ENCODE measurements at regions not wholly inside any gene's neighbourhood (a gene's known extent, or its start where the extent isn't known, plus 50 kb on each side); places are given as distances from the start of the nearest gene placed in this dataset.
"Not testable (repeated sequence)": the region's sequence is repeated elsewhere in the genome, so short reads cannot be mapped to it uniquely, and the experiment has no call there.

GRCh38 chr12:105524961-105525360, 194.5 kb downstream of the C12orf75 start:
- Histone ChIP-seq H3K4me2 (replicated peaks; ENCODE audit: extremely low read depth, low read length, poor library complexity, severe bottlenecking) (no peak overlapping the region), H2AFZ (ENCODE audit: insufficient read depth, low read depth, low read length, poor library complexity, severe bottlenecking) (no peak overlapping the region), H3K27me3 (ENCODE audit: control insufficient read depth in 2 of 2, insufficient read depth in 2 of 2, low read length in 2 of 2) (no peaks in the 10 kb centered on the region), H3K9ac (ENCODE audit: insufficient read depth, low read length, poor library complexity, severe bottlenecking) (no peak overlapping the region), H3K9me3 (replicated peaks in 1 of 2; ENCODE audit: control insufficient read depth in 1 of 2, insufficient read depth in 1 of 2, low read length in 2 of 2) (no peaks in the 10 kb centered on the region), H3K79me2 (ENCODE audit: insufficient read depth, low read length) (no peaks in the 10 kb centered on the region), H3K4me1 (ENCODE audit: control insufficient read depth in 1 of 2, insufficient read depth in 2 of 2, low read length in 2 of 2) (no peaks in the 10 kb centered on the region), H3K36me3 (replicated peaks in 1 of 2; ENCODE audit: control insufficient read depth in 1 of 2, insufficient read depth in 2 of 2, low read length in 2 of 2) (no peaks in the 10 kb centered on the region), H3K4me3 (replicated peaks in 1 of 3; ENCODE audit: low read depth in 2 of 3, low read length in 3 of 3) (no peak overlapping the region), H3K27ac (ENCODE audit: low read depth in 1 of 2, low read length in 2 of 2) (no peak overlapping the region), H4K20me1 (ENCODE audit: insufficient read depth, low read length) (no peaks in the 10 kb centered on the region)
- no peak for TF ChIP-seq CTCF (IDR thresholded peaks at IDR 0.05)
- H3K27me3 Mint-ChIP-seq (ENCODE audit: low read depth in 3 of 3) = peaks cover 0 to 5% (median 2%) of the 10 kb centered on the region in 3 donors
- no peaks in the 10 kb centered on the region for H3K4me1 Mint-ChIP-seq
- WGBS (ENCODE audit: insufficient coverage) = no CpG with 5 or more reads among the region's 2 CpGs
- H3K36me3 Mint-ChIP-seq = no peaks in the 10 kb centered on the region
- no peak for DNase-seq
- H3K4me3 Mint-ChIP-seq = no peak overlapping the region
- H3K9me3 Mint-ChIP-seq = peaks cover 0 to 9% (median 2%) of the 10 kb centered on the region in 7 donors
- H3K27ac Mint-ChIP-seq = no peak overlapping the region
- intact Hi-C loops (cut with micrococcal nuclease) = no loop called here

- no peak overlapping the region for H3K27ac ChIP-seq (ENCODE audit: low read depth in 1 of 2, low read length in 2 of 2)
- H3K4me1 ChIP-seq (ENCODE audit: control insufficient read depth in 1 of 2, insufficient read depth in 2 of 2, low read length in 2 of 2) = no peaks in the 10 kb centered on the region
- H3K27me3 ChIP-seq (ENCODE audit: control insufficient read depth in 2 of 2, insufficient read depth in 2 of 2, low read length in 2 of 2) = no peaks in the 10 kb centered on the region
- Mint-ChIP-seq H3K36me3 (no peaks in the 10 kb centered on the region), H3K27ac (no peak overlapping the region), H3K9me3 (peaks cover 2 to 21% (median 15%) of the 10 kb centered on the region in 7 donors), H3K4me1 (no peaks in the 10 kb centered on the region), H3K27me3 (ENCODE audit: low read depth in 3 of 3) (peaks cover 0 to 3% (median 2%) of the 10 kb centered on the region in 3 donors), H3K4me3 (no peak overlapping the region)
- H3K9me3 ChIP-seq (replicated peaks in 1 of 2; ENCODE audit: control insufficient read depth in 1 of 2, insufficient read depth in 1 of 2, low read length in 2 of 2) = peaks cover 0 to 12% of the 10 kb centered on the region in 2 donors
- intact Hi-C loops (cut with micrococcal nuclease) = no loop called here
- H2AFZ ChIP-seq (ENCODE audit: insufficient read depth, low read depth, low read length, poor library complexity, severe bottlenecking) = no peak overlapping the region
- H3K36me3 ChIP-seq (replicated peaks in 1 of 2; ENCODE audit: control insufficient read depth in 1 of 2, insufficient read depth in 2 of 2, low read length in 2 of 2) = no peaks in the 10 kb centered on the region
- H3K79me2 ChIP-seq (ENCODE audit: insufficient read depth, low read length) = no peaks in the 10 kb centered on the region
- no peak overlapping the region for H3K4me2 ChIP-seq (replicated peaks; ENCODE audit: extremely low read depth, low read length, poor library complexity, severe bottlenecking)
- H4K20me1 ChIP-seq (ENCODE audit: insufficient read depth, low read length) = no peaks in the 10 kb centered on the region
- 100% methylated on average over 2 of the region's 4 CpGs for WGBS (ENCODE audit: insufficient coverage)
- no peak for DNase-seq
- no peak overlapping the region for H3K9ac ChIP-seq (ENCODE audit: insufficient read depth, low read length, poor library complexity, severe bottlenecking)
- no peak for TF ChIP-seq CTCF (IDR thresholded peaks at IDR 0.05)
- H3K4me3 ChIP-seq (replicated peaks in 1 of 3; ENCODE audit: low read depth in 2 of 3, low read length in 3 of 3) = no peak overlapping the region
Measured at GRCh38 chr12:105534068-105534467, 203.6 kb downstream of the C12orf75 start.

- H3K36me3 Mint-ChIP-seq; H3K79me2 ChIP-seq (ENCODE audit: insufficient read depth, low read length); H4K20me1 ChIP-seq (ENCODE audit: insufficient read depth, low read length); H3K27me3 ChIP-seq (ENCODE audit: control insufficient read depth in 2 of 2, insufficient read depth in 2 of 2, low read length in 2 of 2); H3K36me3 ChIP-seq (replicated peaks in 1 of 2; ENCODE audit: control insufficient read depth in 1 of 2, insufficient read depth in 2 of 2, low read length in 2 of 2); H3K27ac ChIP-seq (ENCODE audit: low read depth in 1 of 2, low read length in 2 of 2); DNase-seq; H3K9ac ChIP-seq (ENCODE audit: insufficient read depth, low read length, poor library complexity, severe bottlenecking); H3K4me1 Mint-ChIP-seq; H3K27ac Mint-ChIP-seq; H3K27me3 Mint-ChIP-seq (ENCODE audit: low read depth in 3 of 3); intact Hi-C loops (cut with micrococcal nuclease); H2AFZ ChIP-seq (ENCODE audit: insufficient read depth, low read depth, low read length, poor library complexity, severe bottlenecking); H3K4me2 ChIP-seq (replicated peaks; ENCODE audit: extremely low read depth, low read length, poor library complexity, severe bottlenecking); H3K4me1 ChIP-seq (ENCODE audit: control insufficient read depth in 1 of 2, insufficient read depth in 2 of 2, low read length in 2 of 2); H3K4me3 ChIP-seq (replicated peaks in 1 of 3; ENCODE audit: low read depth in 2 of 3, low read length in 3 of 3); H3K4me3 Mint-ChIP-seq: not testable (repeated sequence)
- peaks cover 5 to 12% of the 10 kb centered on the region in 2 donors for H3K9me3 ChIP-seq (replicated peaks in 1 of 2; ENCODE audit: control insufficient read depth in 1 of 2, insufficient read depth in 1 of 2, low read length in 2 of 2)
- WGBS (ENCODE audit: insufficient coverage) = 89% methylated on average over 3 of the region's 3 CpGs
- H3K9me3 Mint-ChIP-seq = peaks cover 2 to 25% (median 14%) of the 10 kb centered on the region in 7 donors
Measured at GRCh38 chr12:105535033-105535432, 204.5 kb downstream of the C12orf75 start.
